H1 (cell line): ENCODE measurements at regions not wholly inside any gene's neighbourhood (a gene's known extent, or its start where the extent isn't known, plus 50 kb on each side); places are given as distances from the start of the nearest gene placed in this dataset.
"Not testable (repeated sequence)": the region's sequence is repeated elsewhere in the genome, so short reads cannot be mapped to it uniquely, and the experiment has no call there.

Experiments
- CTCF ChIA-PET: fragments of 300-600 bp; sonication (Branson Sonifier 250); formaldehyde crosslinking; loops from one replicate; lab custom pipeline; 2021; ENCODE audit not compliant: partially characterized antibody; lab: Charles Lee
- POLR2A ChIA-PET: fragments of 300-600 bp; sonication (Branson Sonifier 250); formaldehyde crosslinking; loops from one replicate; lab custom pipeline; 2021; ENCODE audit warnings: inconsistent platforms; ENCODE audit not compliant: partially characterized antibody; lab: Charles Lee
- DNase-seq, 2 experiments: peaks; one replicate each; pipeline versions ENCODE4 v3.0.0 to v3.0.0-alpha.2; 2010 to 2022; ENCODE audit warnings: low spot score in 2 of 2, low read depth in 1 of 2, mixed read lengths in 1 of 2
- FAIRE-seq: peaks from 2 replicates; lab custom pipeline; 2011; peaks lifted over from hg19 to GRCh38; lab: Jason Lieb, UNC
- H2AFZ ChIP-seq: 2 replicates; pipeline ENCODE4 v1.8.1; 2012; ENCODE audit warnings: low read length, inconsistent platforms
- H2AK5ac ChIP-seq: 2 replicates; pipeline ENCODE4 v1.6.1; 2013; ENCODE audit warnings: low read depth, low read length
- H2BK120ac ChIP-seq: replicated peaks from 2 replicates; pipeline ENCODE3; 2013; ENCODE audit warnings: low read depth, low read length, inconsistent platforms
- H2BK12ac ChIP-seq: 2 replicates; pipeline ENCODE4 v1.6.1; 2013; ENCODE audit warnings: low read depth, low read length
- H2BK15ac ChIP-seq: 2 replicates; pipeline ENCODE4 v1.6.1; 2013; ENCODE audit warnings: low read length
- H2BK20ac ChIP-seq: 2 replicates; pipeline ENCODE4 v1.6.1; 2013; ENCODE audit warnings: low read length
- H2BK5ac ChIP-seq: 2 replicates; pipeline ENCODE4 v1.6.1; 2013; ENCODE audit warnings: low read depth, low read length
- H3K14ac ChIP-seq: 2 replicates; pipeline ENCODE4 v1.6.1; 2013; ENCODE audit warnings: inconsistent platforms; ENCODE audit not compliant: insufficient read length
- H3K18ac ChIP-seq: 2 replicates; pipeline ENCODE4 v1.6.1; 2013; ENCODE audit warnings: low read length; ENCODE audit errors: extremely low read depth
- H3K23ac ChIP-seq: 2 replicates; pipeline ENCODE4 v1.6.1; 2013; ENCODE audit warnings: inconsistent platforms; ENCODE audit not compliant: insufficient read length
- H3K23me2 ChIP-seq: 2 replicates; pipeline ENCODE4 v1.6.1; 2013; ENCODE audit warnings: low read depth, low read length
- H3K27ac ChIP-seq: 2 replicates; pipeline ENCODE4 v1.6.1; 2011; ENCODE audit warnings: low read depth, low read length, inconsistent platforms
- H3K27me3 ChIP-seq, 4 experiments: replicated peaks in 1 of 4; 1 replicate in 1 of 4; 2 replicates in 3 of 4; pipeline versions ENCODE4 v1.6.1 to v1.8.1; 2011 to 2013; ENCODE audit warnings: low read length in 3 of 4, mild to moderate bottlenecking in 3 of 4, inconsistent platforms in 2 of 4, mixed read lengths in 2 of 4, moderate library complexity in 1 of 4; ENCODE audit not compliant: control insufficient read depth in 3 of 4, insufficient read depth in 3 of 4; ENCODE audit errors: extremely low read depth in 1 of 4
- H3K36me3 ChIP-seq, 4 experiments: 2 replicates each; pipeline versions ENCODE4 v1.6.1 to v1.8.1; 2011 to 2013; ENCODE audit warnings: mild to moderate bottlenecking in 4 of 4, low read length in 3 of 4, moderate library complexity in 2 of 4, control low read depth in 1 of 4, inconsistent platforms in 1 of 4; ENCODE audit not compliant: insufficient read depth in 4 of 4, control insufficient read depth in 2 of 4
- H3K4ac ChIP-seq: replicated peaks from 2 replicates; pipeline ENCODE3; 2013; ENCODE audit warnings: low read length, low read depth, mixed read lengths, inconsistent platforms; ENCODE audit not compliant: insufficient read length
- H3K4me1 ChIP-seq, 4 experiments: replicated peaks in 1 of 4; 1 replicate in 1 of 4; 2 replicates in 3 of 4; pipeline versions ENCODE4 v1.6.1 to v1.8.1; 2011 to 2013; ENCODE audit warnings: low read length in 3 of 4, inconsistent platforms in 2 of 4, mixed read lengths in 1 of 4; ENCODE audit not compliant: insufficient read depth in 4 of 4, control insufficient read depth in 3 of 4
- H3K4me2 ChIP-seq, 2 experiments: 2 replicates each; pipeline versions ENCODE4 v1.6.1 to v1.8.1; 2011 to 2013; ENCODE audit warnings: low read depth in 2 of 2, low read length in 2 of 2, control low read depth in 1 of 2, inconsistent platforms in 1 of 2, mild to moderate bottlenecking in 1 of 2; ENCODE audit not compliant: insufficient read depth in 1 of 2
- H3K4me3 ChIP-seq, 4 experiments: fragments of 200-600, 300-600 bp in 1 of 4; sonication (generic), shearing (Covaris generic), sonication (Bioruptor Twin) in 1 of 4; 2 replicates each; pipeline versions ENCODE4 v1.5.1 to v1.8.1; 2011 to 2016; ENCODE audit warnings: low read length in 4 of 4, low read depth in 3 of 4, control low read depth in 2 of 4, inconsistent platforms in 2 of 4, mild to moderate bottlenecking in 2 of 4, mixed read lengths in 1 of 4, moderate library complexity in 1 of 4; ENCODE audit not compliant: insufficient read depth in 2 of 4; ENCODE audit errors: extremely low read depth in 1 of 4
- H3K56ac ChIP-seq: replicated peaks from 2 replicates; pipeline ENCODE3; 2013; ENCODE audit warnings: low read depth, mild to moderate bottlenecking, mixed read lengths, low read length, inconsistent platforms; ENCODE audit not compliant: insufficient read length
- H3K79me1 ChIP-seq: 2 replicates; pipeline ENCODE4 v1.6.1; 2013; ENCODE audit warnings: low read depth, low read length, control low read depth
- H3K79me2 ChIP-seq, 2 experiments: 2 replicates each; pipeline versions ENCODE4 v1.6.1 to v1.8.1; 2012 to 2013; ENCODE audit warnings: low read length in 2 of 2, mild to moderate bottlenecking in 2 of 2, inconsistent platforms in 1 of 2; ENCODE audit not compliant: insufficient read depth in 2 of 2, control insufficient read depth in 1 of 2
- H3K9ac ChIP-seq, 4 experiments: replicated peaks in 1 of 4; 1 replicate in 1 of 4; 2 replicates in 3 of 4; pipeline versions ENCODE4 v1.6.1 to v1.8.1; 2011 to 2013; ENCODE audit warnings: low read depth in 3 of 4, low read length in 3 of 4, control low read depth in 2 of 4, mild to moderate bottlenecking in 2 of 4, moderate library complexity in 2 of 4, inconsistent platforms in 1 of 4; ENCODE audit errors: extremely low read depth in 1 of 4
- H3K9me3 ChIP-seq, 2 experiments: 2 replicates each; pipeline versions ENCODE4 v1.6.1 to v1.8.1; 2012 to 2013; ENCODE audit warnings: mild to moderate bottlenecking in 2 of 2, moderate library complexity in 2 of 2, control low read depth in 1 of 2, inconsistent platforms in 1 of 2, low read depth in 1 of 2, low read length in 1 of 2, mixed read lengths in 1 of 2; ENCODE audit not compliant: insufficient read depth in 2 of 2
- H4K20me1 ChIP-seq, 2 experiments: replicated peaks in 1 of 2; 2 replicates each; pipeline versions ENCODE3 to v1.8.1; 2011 to 2013; ENCODE audit warnings: inconsistent platforms in 2 of 2, low read length in 2 of 2, mild to moderate bottlenecking in 1 of 2; ENCODE audit not compliant: insufficient read depth in 2 of 2, control insufficient read depth in 1 of 2
- H4K5ac ChIP-seq: 2 replicates; pipeline ENCODE4 v1.6.1; 2013; ENCODE audit warnings: low read length, low read depth, mixed read lengths, inconsistent platforms; ENCODE audit not compliant: insufficient read length
- H4K8ac ChIP-seq: 2 replicates; pipeline ENCODE4 v1.8.0; 2013; ENCODE audit warnings: mild to moderate bottlenecking, moderate library complexity, low read length, inconsistent platforms; ENCODE audit not compliant: insufficient read depth; ENCODE audit errors: extremely low read depth
- H4K91ac ChIP-seq: replicated peaks from 2 replicates; pipeline ENCODE3; 2013; ENCODE audit warnings: low read length, mixed read lengths, inconsistent platforms; ENCODE audit not compliant: insufficient read length
- FOSL1 ChIP-seq: IDR thresholded peaks from 2 replicates; pipeline ENCODE4 v1.6.1; 2011; ENCODE audit warnings: mild to moderate bottlenecking, low read depth, low read length, moderate library complexity; ENCODE audit not compliant: insufficient read depth
- WGBS, 2 experiments: shearing (Covaris generic) in 1 of 2; methylation state at CpG; one replicate each; pipeline versions ENCODE4 v1.1.6 to v1.1.7; 2013 to 2015; ENCODE audit warnings: low lambda C conversion rate in 2 of 2, mixed read lengths in 2 of 2, inconsistent platforms in 1 of 2, low coverage in 1 of 2, missing lambda C conversion rate in 1 of 2; ENCODE audit not compliant: insufficient replicate concordance in 2 of 2, insufficient coverage in 1 of 2, insufficient read length in 1 of 2; ENCODE audit errors: extremely low coverage in 1 of 2, missing lambda C conversion rate in 1 of 2; 5-methylcytosine and 5-hydroxymethylcytosine counted together

- no peak for TF ChIP-seq FOSL1
Observed at GRCh38 chr5:40428126-40428525, 251.6 kb upstream of the PTGER4 start (continued).

- H3K9ac ChIP-seq, H3K9me3 ChIP-seq, H2AK5ac ChIP-seq, H2BK5ac ChIP-seq, H4K91ac ChIP-seq, H4K20me1 ChIP-seq, H3K4ac ChIP-seq, H3K36me3 ChIP-seq, H3K14ac ChIP-seq, H2BK120ac ChIP-seq, H3K4me2 ChIP-seq, H4K8ac ChIP-seq, FAIRE-seq, H3K79me1 ChIP-seq, H3K27ac ChIP-seq, POLR2A ChIA-PET, H3K79me2 ChIP-seq, H2BK12ac ChIP-seq, H3K4me3 ChIP-seq, H3K23me2 ChIP-seq, H2AFZ ChIP-seq, H3K56ac ChIP-seq, CTCF ChIA-PET, H3K18ac ChIP-seq, H2BK15ac ChIP-seq, H2BK20ac ChIP-seq, DNase-seq, H3K4me1 ChIP-seq, H3K23ac ChIP-seq, H4K5ac ChIP-seq, H3K27me3 ChIP-seq: not testable (repeated sequence)
- 79% methylated on average over 8 of the region's 8 CpGs; no CpG with 5 or more reads in 1 of the 2 experiments for WGBS, 2 experiments
Observed at GRCh38 chr5:40417046-40417810, 262.5 kb upstream of the PTGER4 start.
